Mammary epithelial cell (primary cell): ENCODE measurements at regions not wholly inside any gene's neighbourhood (a gene's known extent, or its start where the extent isn't known, plus 50 kb on each side); places are given as distances from the start of the nearest gene placed in this dataset.

Source experiments
- CTCF ChIP-seq, 2 donors: IDR thresholded peaks in 1 of 2; conservative IDR thresholded peaks in 1 of 2; 2 replicates each; pipeline ENCODE4 v1.5.1; 2011 to 2012; ENCODE audit warnings: inconsistent platforms in 2 of 2, low read length in 2 of 2, mild to moderate bottlenecking in 2 of 2, control low read depth in 1 of 2, low read depth in 1 of 2; ENCODE audit not compliant: insufficient read depth in 1 of 2; ENCODE audit errors: extremely low read depth in 1 of 2
- EZH2 ChIP-seq: IDR thresholded peaks from 2 replicates; pipeline ENCODE4 v1.6.1; 2012; ENCODE audit warnings: low read length, inconsistent platforms, borderline replicate concordance

- TF ChIP-seq CTCF (conservative IDR thresholded peaks at IDR 0.05 in 1 of 2, IDR thresholded peaks at IDR 0.05 in 1 of 2; ENCODE audit: extremely low read depth in 1 of 2, insufficient read depth in 1 of 2, low read depth in 1 of 2, low read length in 2 of 2) (no peak), EZH2 (no peak)
Measured at GRCh38 chr2:106997204-106997603, 111.2 kb upstream of the ST6GAL2 start.
